SK-N-SH (cell line): ENCODE measurements at regions not wholly inside any gene's neighbourhood (a gene's known extent, or its start where the extent isn't known, plus 50 kb on each side); places are given as distances from the start of the nearest gene placed in this dataset.

Experiments
- CTCF ChIA-PET: fragments of 300-600, 350-600 bp; formaldehyde crosslinking; extraction: SDS; loops from one replicate; lab custom pipeline; 2021; lab: Yijun Ruan, JAX
- POLR2A ChIA-PET: fragments of 350-600 bp; sonication (Branson Sonifier 250); formaldehyde crosslinking; extraction: SDS; loops from one replicate; lab custom pipeline; 2020; ENCODE audit warnings: antibody characterized with exemption, inconsistent platforms; lab: Yijun Ruan, JAX
- DNase-seq: peaks from one replicate; pipeline ENCODE4 v3.0.0; 2012
- H2AFZ ChIP-seq: fragments of 200-600 bp; sonication (generic); 2 replicates; pipeline ENCODE4 v1.8.1; 2016; ENCODE audit warnings: antibody characterized with exemption, mild to moderate bottlenecking, low read depth
- H3F3A ChIP-seq: fragments of 200-600 bp; sonication (generic); replicated peaks from 2 replicates; pipeline ENCODE3; 2016; ENCODE audit warnings: antibody characterized with exemption, mild to moderate bottlenecking; ENCODE audit not compliant: insufficient read depth
- H3K27ac ChIP-seq, 2 experiments: fragments of 200-500 bp in 1 of 2; fragments of 200-600 bp in 1 of 2; sonication (Bioruptor generic) in 1 of 2; sonication (generic), shearing (Covaris generic) in 1 of 2; 2 replicates each; pipeline versions ENCODE4 v1.5.1 to v1.6.1; 2014 to 2016; ENCODE audit warnings: low read depth in 2 of 2, inconsistent platforms in 1 of 2, low read length in 1 of 2, mild to moderate bottlenecking in 1 of 2, mixed read lengths in 1 of 2
- H3K27me3 ChIP-seq: fragments of 200-600 bp; sonication (generic), shearing (Covaris generic); 2 replicates; pipeline ENCODE4 v1.6.1; 2016; ENCODE audit warnings: mixed run types; ENCODE audit not compliant: insufficient read depth
- H3K36me3 ChIP-seq, 2 experiments: fragments of 200-500 bp in 1 of 2; fragments of 200-600 bp in 1 of 2; sonication (Bioruptor generic) in 1 of 2; sonication (generic) in 1 of 2; replicated peaks in 1 of 2; 2 replicates each; pipeline versions ENCODE3 to v1.5.1; 2014 to 2016; ENCODE audit warnings: low read length in 1 of 2, mild to moderate bottlenecking in 1 of 2; ENCODE audit not compliant: insufficient read depth in 2 of 2, control insufficient read depth in 1 of 2
- H3K4me1 ChIP-seq, 2 experiments: fragments of 200-500 bp in 1 of 2; fragments of 200-600 bp in 1 of 2; sonication (Bioruptor generic) in 1 of 2; sonication (generic), shearing (Covaris generic) in 1 of 2; 2 replicates each; pipeline versions ENCODE4 v1.5.1 to v1.6.1; 2014 to 2016; ENCODE audit warnings: low read depth in 1 of 2, low read length in 1 of 2, mixed run types in 1 of 2; ENCODE audit not compliant: insufficient read depth in 2 of 2, control insufficient read depth in 1 of 2
- H3K4me2 ChIP-seq: fragments of 200-600 bp; sonication (generic), shearing (Covaris generic); 2 replicates; pipeline ENCODE4 v1.6.1; 2017; ENCODE audit warnings: mixed run types
- H3K4me3 ChIP-seq, 2 experiments: fragments of 200-500 bp in 1 of 2; fragments of 200-600 bp in 1 of 2; sonication (Bioruptor generic) in 1 of 2; sonication (generic), shearing (Covaris generic) in 1 of 2; 2 replicates each; pipeline versions ENCODE4 v1.5.1 to v1.8.1; 2014 to 2016; ENCODE audit warnings: low read depth in 2 of 2, inconsistent platforms in 1 of 2, low read length in 1 of 2, mild to moderate bottlenecking in 1 of 2, mixed read lengths in 1 of 2, moderate library complexity in 1 of 2
- H3K79me2 ChIP-seq: fragments of 200-600 bp; sonication (generic); 2 replicates; pipeline ENCODE4 v1.8.1; 2017; ENCODE audit warnings: mild to moderate bottlenecking; ENCODE audit not compliant: insufficient read depth
- H3K9ac ChIP-seq: fragments of 200-600 bp; sonication (generic); 2 replicates; pipeline ENCODE4 v1.6.1; 2017; ENCODE audit warnings: mixed run types
- H3K9me2 ChIP-seq: fragments of 200-600 bp; sonication (generic); 2 replicates; pipeline ENCODE4 v1.6.1; 2017; ENCODE audit warnings: mixed run types
- H3K9me3 ChIP-seq: fragments of 200-600 bp; sonication (generic); 2 replicates; pipeline ENCODE4 v1.6.1; 2017; ENCODE audit warnings: mixed run types, mild to moderate bottlenecking, moderate library complexity
- H4K20me1 ChIP-seq: fragments of 200-600 bp; sonication (generic); 2 replicates; pipeline ENCODE4 v1.6.1; 2017; ENCODE audit warnings: mild to moderate bottlenecking, mixed run types; ENCODE audit not compliant: insufficient read depth
- CHD2 ChIP-seq: fragments of 150-350 bp; IDR thresholded peaks from 2 replicates; pipeline ENCODE4 v1.6.1; 2018; ENCODE audit warnings: low read length; ENCODE audit not compliant: partially characterized antibody
- CTCF ChIP-seq: fragments of 200-600 bp; sonication (generic); IDR thresholded peaks from 2 replicates; pipeline ENCODE4 v1.6.1; 2017; ENCODE audit warnings: antibody characterized with exemption, mild to moderate bottlenecking, moderate library complexity
- ELF1 ChIP-seq: IDR thresholded peaks from 2 replicates; pipeline ENCODE4 v1.4.0; 2012
- EP300 ChIP-seq, 2 experiments: IDR thresholded peaks; 2 replicates each; pipeline versions ENCODE4 v1.4.0 to v1.6.1; 2012; ENCODE audit warnings: borderline replicate concordance in 1 of 2, low read depth in 1 of 2, low read length in 1 of 2
- EZH2phosphoT487 ChIP-seq: fragments of 200-600 bp; sonication (generic); IDR thresholded peaks from 2 replicates; pipeline ENCODE4 v1.6.1; 2017; ENCODE audit warnings: low read depth, mixed run types, mild to moderate bottlenecking, antibody characterized with exemption, moderate library complexity, borderline replicate concordance
- FOSL2 ChIP-seq: IDR thresholded peaks from 2 replicates; pipeline ENCODE4 v1.4.0; 2012; ENCODE audit warnings: low read depth, mild to moderate bottlenecking, moderate library complexity, borderline replicate concordance
- FOXM1 ChIP-seq: IDR thresholded peaks from 2 replicates; pipeline ENCODE4 v1.4.0; 2012; ENCODE audit warnings: low read depth, mild to moderate bottlenecking
- GABPA ChIP-seq: IDR thresholded peaks from 2 replicates; pipeline ENCODE4 v1.4.0; 2012; ENCODE audit warnings: low read depth, mild to moderate bottlenecking
- GATA2 ChIP-seq: sonication (generic); formaldehyde crosslinking; IDR thresholded peaks from 2 replicates; pipeline ENCODE4 v1.5.0; 2020; ENCODE audit warnings: mild to moderate bottlenecking, missing genetic modification reagents
- MXI1 ChIP-seq: IDR thresholded peaks from 2 replicates; pipeline ENCODE4 v1.6.1; 2012; ENCODE audit warnings: mild to moderate bottlenecking, low read depth, low read length, improper control_type of control experiment
- NFIC ChIP-seq: IDR thresholded peaks from 2 replicates; pipeline ENCODE4 v1.4.0; 2012; ENCODE audit warnings: borderline replicate concordance
- NRF1 ChIP-seq: IDR thresholded peaks from 2 replicates; pipeline ENCODE4 v1.6.1; 2012; ENCODE audit warnings: low read depth, mild to moderate bottlenecking, low read length
- SIN3A ChIP-seq: IDR thresholded peaks from 2 replicates; pipeline ENCODE4 v1.6.1; 2012; ENCODE audit warnings: low read depth, mild to moderate bottlenecking, low read length, moderate library complexity, borderline replicate concordance
- TCF12 ChIP-seq: IDR thresholded peaks from 2 replicates; pipeline ENCODE4 v1.4.0; 2012
- YY1 ChIP-seq: IDR thresholded peaks from 2 replicates; pipeline ENCODE4 v1.4.0; 2012; ENCODE audit warnings: low read depth, mild to moderate bottlenecking
- WGBS: methylation state at CpG from one replicate; pipeline ENCODE4 v1.1.6; 2017; ENCODE audit warnings: low lambda C conversion rate; 5-methylcytosine and 5-hydroxymethylcytosine counted together
- TF ChIP-seq, protein P1 (sequence below): fragments of 150-350 bp; IDR thresholded peaks from 2 replicates; pipeline ENCODE4 v1.6.1; 2016; ENCODE audit warnings: mild to moderate bottlenecking, low read depth, low read length
- TF ChIP-seq, protein P2 (sequence below): IDR thresholded peaks from 2 replicates; pipeline ENCODE4 v1.4.0; 2012; ENCODE audit warnings: low read depth
- TF ChIP-seq, protein P3 (sequence below): IDR thresholded peaks from 2 replicates; pipeline ENCODE4; 2012
- TF ChIP-seq, protein P4 (sequence below): IDR thresholded peaks from 2 replicates; pipeline ENCODE4 v1.6.1; 2012; ENCODE audit warnings: mild to moderate bottlenecking, low read depth, low read length, moderate library complexity

- TF ChIP-seq, protein P1, sequence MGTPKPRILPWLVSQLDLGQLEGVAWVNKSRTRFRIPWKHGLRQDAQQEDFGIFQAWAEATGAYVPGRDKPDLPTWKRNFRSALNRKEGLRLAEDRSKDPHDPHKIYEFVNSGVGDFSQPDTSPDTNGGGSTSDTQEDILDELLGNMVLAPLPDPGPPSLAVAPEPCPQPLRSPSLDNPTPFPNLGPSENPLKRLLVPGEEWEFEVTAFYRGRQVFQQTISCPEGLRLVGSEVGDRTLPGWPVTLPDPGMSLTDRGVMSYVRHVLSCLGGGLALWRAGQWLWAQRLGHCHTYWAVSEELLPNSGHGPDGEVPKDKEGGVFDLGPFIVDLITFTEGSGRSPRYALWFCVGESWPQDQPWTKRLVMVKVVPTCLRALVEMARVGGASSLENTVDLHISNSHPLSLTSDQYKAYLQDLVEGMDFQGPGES, result no peak
- TF ChIP-seq, protein P2, sequence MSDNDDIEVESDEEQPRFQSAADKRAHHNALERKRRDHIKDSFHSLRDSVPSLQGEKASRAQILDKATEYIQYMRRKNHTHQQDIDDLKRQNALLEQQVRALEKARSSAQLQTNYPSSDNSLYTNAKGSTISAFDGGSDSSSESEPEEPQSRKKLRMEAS, result no peak
- TF ChIP-seq MXI1 (no peak), ELF1 (no peak), EZH2phosphoT487 (no peak), CHD2 (no peak), NFIC (no peak), FOSL2 (no peak)
- TF ChIP-seq, protein P3, sequence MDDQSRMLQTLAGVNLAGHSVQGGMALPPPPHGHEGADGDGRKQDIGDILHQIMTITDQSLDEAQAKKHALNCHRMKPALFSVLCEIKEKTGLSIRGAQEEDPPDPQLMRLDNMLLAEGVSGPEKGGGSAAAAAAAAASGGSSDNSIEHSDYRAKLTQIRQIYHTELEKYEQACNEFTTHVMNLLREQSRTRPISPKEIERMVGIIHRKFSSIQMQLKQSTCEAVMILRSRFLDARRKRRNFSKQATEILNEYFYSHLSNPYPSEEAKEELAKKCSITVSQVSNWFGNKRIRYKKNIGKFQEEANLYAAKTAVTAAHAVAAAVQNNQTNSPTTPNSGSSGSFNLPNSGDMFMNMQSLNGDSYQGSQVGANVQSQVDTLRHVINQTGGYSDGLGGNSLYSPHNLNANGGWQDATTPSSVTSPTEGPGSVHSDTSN, result no peak
Measured at GRCh38 chr15:58334803-58335202, 97.0 kb upstream of the LIPC start (continued).

DNA sequence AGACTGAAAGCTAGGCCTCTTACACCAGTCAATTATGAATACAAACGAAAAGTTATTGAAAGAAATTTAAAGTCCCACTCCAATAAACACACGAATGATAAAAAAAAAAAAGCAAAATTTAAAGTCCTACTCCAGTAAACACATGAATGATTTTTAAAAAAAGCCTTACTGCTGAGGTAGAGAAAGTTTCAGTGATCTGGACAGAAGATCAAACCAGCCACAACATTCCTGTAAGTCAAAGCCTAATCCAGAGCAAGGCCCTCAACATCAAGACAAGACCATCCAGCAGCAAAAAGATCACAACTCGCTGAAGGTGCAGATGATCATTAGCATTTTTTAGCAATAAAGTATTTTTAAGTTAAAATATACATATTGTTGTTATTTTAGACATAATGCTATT lies 95.6 kb upstream of the LIPC start:
- 0 out of 2 replicates have a peak, but pooled peaks cover 2% of the 10 kb centered on the region for H3K9me3 ChIP-seq
- CTCF ChIA-PET, result no interaction called here
- no peak overlapping the region for H3K9ac ChIP-seq
- 77% methylated on average over 3 of the region's 3 CpGs for WGBS
- DNase-seq, result no peak
- no peaks in the 10 kb centered on the region for H3K79me2 ChIP-seq
- TF ChIP-seq, protein P1, result no peak
- TF ChIP-seq TCF12 (no peak), GATA2 (CRISPR knock-in tag) (no peak), EP300 (IDR thresholded peaks at IDR 0.05; ENCODE audit: borderline replicate concordance in 1 of 2, low read depth in 1 of 2, low read length in 1 of 2) (no peak), MXI1 (no peak), SIN3A (no peak), GABPA (no peak), CHD2 (no peak), NRF1 (no peak), ELF1 (no peak), FOXM1 (no peak), YY1 (no peak), CTCF (no peak)
- TF ChIP-seq, protein P4, sequence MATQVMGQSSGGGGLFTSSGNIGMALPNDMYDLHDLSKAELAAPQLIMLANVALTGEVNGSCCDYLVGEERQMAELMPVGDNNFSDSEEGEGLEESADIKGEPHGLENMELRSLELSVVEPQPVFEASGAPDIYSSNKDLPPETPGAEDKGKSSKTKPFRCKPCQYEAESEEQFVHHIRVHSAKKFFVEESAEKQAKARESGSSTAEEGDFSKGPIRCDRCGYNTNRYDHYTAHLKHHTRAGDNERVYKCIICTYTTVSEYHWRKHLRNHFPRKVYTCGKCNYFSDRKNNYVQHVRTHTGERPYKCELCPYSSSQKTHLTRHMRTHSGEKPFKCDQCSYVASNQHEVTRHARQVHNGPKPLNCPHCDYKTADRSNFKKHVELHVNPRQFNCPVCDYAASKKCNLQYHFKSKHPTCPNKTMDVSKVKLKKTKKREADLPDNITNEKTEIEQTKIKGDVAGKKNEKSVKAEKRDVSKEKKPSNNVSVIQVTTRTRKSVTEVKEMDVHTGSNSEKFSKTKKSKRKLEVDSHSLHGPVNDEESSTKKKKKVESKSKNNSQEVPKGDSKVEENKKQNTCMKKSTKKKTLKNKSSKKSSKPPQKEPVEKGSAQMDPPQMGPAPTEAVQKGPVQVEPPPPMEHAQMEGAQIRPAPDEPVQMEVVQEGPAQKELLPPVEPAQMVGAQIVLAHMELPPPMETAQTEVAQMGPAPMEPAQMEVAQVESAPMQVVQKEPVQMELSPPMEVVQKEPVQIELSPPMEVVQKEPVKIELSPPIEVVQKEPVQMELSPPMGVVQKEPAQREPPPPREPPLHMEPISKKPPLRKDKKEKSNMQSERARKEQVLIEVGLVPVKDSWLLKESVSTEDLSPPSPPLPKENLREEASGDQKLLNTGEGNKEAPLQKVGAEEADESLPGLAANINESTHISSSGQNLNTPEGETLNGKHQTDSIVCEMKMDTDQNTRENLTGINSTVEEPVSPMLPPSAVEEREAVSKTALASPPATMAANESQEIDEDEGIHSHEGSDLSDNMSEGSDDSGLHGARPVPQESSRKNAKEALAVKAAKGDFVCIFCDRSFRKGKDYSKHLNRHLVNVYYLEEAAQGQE, result no peak
- TF ChIP-seq, protein P3, result no peak
- no peak overlapping the region for H2AFZ ChIP-seq
- H3K36me3 ChIP-seq, result no peaks in the 10 kb centered on the region
- POLR2A ChIA-PET, result no interaction called here
- H3K27me3 ChIP-seq, result no peaks in the 10 kb centered on the region; the same call in 1 of the 2 replicates
- peaks cover 13% of the 10 kb centered on the region for H3F3A ChIP-seq
- H3K4me2 ChIP-seq, result no peak overlapping the region
- H3K27ac ChIP-seq, result no peak overlapping the region
- peaks cover 16 to 19% of the 10 kb centered on the region in 2 experiments for H3K4me1 ChIP-seq
- H4K20me1 ChIP-seq, result no peaks in the 10 kb centered on the region
- no peak overlapping the region for H3K4me3 ChIP-seq
- H3K9me2 ChIP-seq, result no peaks in the 10 kb centered on the region
